Kidney glomerular epithelial cell (primary cell): ENCODE measurements at regions not wholly inside any gene's neighbourhood (a gene's known extent, or its start where the extent isn't known, plus 50 kb on each side); places are given as distances from the start of the nearest gene placed in this dataset.

Source experiments
- DNase-seq: peaks from one replicate; lab custom pipeline; 2025; lab: John Stamatoyannopoulos, UW

- DNase-seq = no peak
These were observed 490.7 kb upstream of the SULF2 start for GRCh38 chr20:48276021-48276342.

- no peak for DNase-seq
These were observed 490.2 kb upstream of the SULF2 start for GRCh38 chr20:48275286-48276020.

GRCh38 chr20:48273843-48274242 lies 488.6 kb upstream of the SULF2 start:
- DNase-seq = no peak

- DNase-seq = no peak
These were observed 485.6 kb upstream of the SULF2 start for GRCh38 chr20:48270885-48271284.

GRCh38 chr20:48267860-48268633 lies 482.8 kb upstream of the SULF2 start:
- DNase-seq = no peak

GRCh38 chr20:48266571-48266970 lies 481.3 kb upstream of the SULF2 start:
- DNase-seq = no peak

GRCh38 chr20:48265791-48266190 lies 480.5 kb upstream of the SULF2 start:
- no peak for DNase-seq

GRCh38 chr20:48262955-48263354 lies 477.7 kb upstream of the SULF2 start:
- no peak for DNase-seq

GRCh38 chr20:48262466-48262865 lies 477.2 kb upstream of the SULF2 start:
- no peak for DNase-seq

- DNase-seq = no peak
These were observed 476.2 kb upstream of the SULF2 start for GRCh38 chr20:48261398-48261910.

- no peak for DNase-seq
These were observed 475.0 kb upstream of the SULF2 start for GRCh38 chr20:48260129-48260756.

- DNase-seq = no peak
These were observed 474.2 kb upstream of the SULF2 start for GRCh38 chr20:48259456-48259855.

- DNase-seq = no peak
These were observed 472.6 kb upstream of the SULF2 start for GRCh38 chr20:48257833-48258232.

- no peak for DNase-seq
These were observed 462.7 kb upstream of the SULF2 start for GRCh38 chr20:48247961-48248360.

GRCh38 chr20:48246061-48246790 lies 460.9 kb upstream of the SULF2 start:
- DNase-seq = no peak

- no peak for DNase-seq
These were observed 457.3 kb upstream of the SULF2 start for GRCh38 chr20:48242623-48243022.

GRCh38 chr20:48241482-48241881 lies 456.2 kb upstream of the SULF2 start:
- DNase-seq = no peak

GRCh38 chr20:48238781-48239180 lies 453.5 kb upstream of the SULF2 start:
- no peak for DNase-seq

GRCh38 chr20:48238326-48238725 lies 453.0 kb upstream of the SULF2 start:
- DNase-seq = peak; percentile 38

GRCh38 chr20:48236000-48236970 lies 451.0 kb upstream of the SULF2 start:
- no peak for DNase-seq

GRCh38 chr20:48234951-48235350 lies 449.7 kb upstream of the SULF2 start:
- DNase-seq = no peak
